H9 (cell line): ENCODE measurements at regions not wholly inside any gene's neighbourhood (a gene's known extent, or its start where the extent isn't known, plus 50 kb on each side); places are given as distances from the start of the nearest gene placed in this dataset.

Experiments used
- DNase-seq: peaks from one replicate; pipeline ENCODE4 v3.0.0-alpha.2; 2017
- H2AFZ ChIP-seq: one replicate; pipeline ENCODE4 v1.6.1; 2013; ENCODE audit warnings: mild to moderate bottlenecking, low read length, control low read depth, moderate library complexity
- H2AK5ac ChIP-seq: 2 replicates; pipeline ENCODE4 v1.6.1; 2013; ENCODE audit warnings: low read length, control low read depth, mixed read lengths; ENCODE audit not compliant: insufficient read length
- H2BK120ac ChIP-seq: one replicate; pipeline ENCODE4 v1.6.1; 2013; ENCODE audit warnings: low read depth, mild to moderate bottlenecking, low read length, control low read depth, inconsistent platforms; ENCODE audit not compliant: poor library complexity, severe bottlenecking
- H2BK12ac ChIP-seq: 2 replicates; pipeline ENCODE4 v1.6.1; 2013; ENCODE audit warnings: low read length, control low read depth, mixed read lengths, low read depth; ENCODE audit not compliant: insufficient read length
- H2BK15ac ChIP-seq: 2 replicates; pipeline ENCODE4 v1.6.1; 2013; ENCODE audit warnings: low read depth, low read length, control low read depth
- H2BK20ac ChIP-seq: one replicate; pipeline ENCODE4 v1.6.1; 2013; ENCODE audit warnings: low read depth, mild to moderate bottlenecking, low read length, control low read depth, inconsistent platforms; ENCODE audit not compliant: poor library complexity, severe bottlenecking
- H2BK5ac ChIP-seq: 2 replicates; pipeline ENCODE4 v1.6.1; 2013; ENCODE audit warnings: low read length, control low read depth, mixed read lengths; ENCODE audit not compliant: insufficient read length
- H3K14ac ChIP-seq: 2 replicates; pipeline ENCODE4 v1.6.1; 2013; ENCODE audit warnings: low read length, control low read depth; ENCODE audit not compliant: insufficient read depth
- H3K18ac ChIP-seq: 2 replicates; pipeline ENCODE4 v1.6.1; 2013; ENCODE audit warnings: low read depth, mild to moderate bottlenecking, mixed read lengths, low read length, control low read depth; ENCODE audit not compliant: insufficient read length
- H3K23ac ChIP-seq: 2 replicates; pipeline ENCODE4 v1.6.1; 2013; ENCODE audit warnings: low read length, control low read depth, mixed read lengths, low read depth; ENCODE audit not compliant: insufficient read length
- H3K23me2 ChIP-seq: 2 replicates; pipeline ENCODE4 v1.6.1; 2013; ENCODE audit warnings: low read depth, mild to moderate bottlenecking, mixed read lengths, low read length, control low read depth; ENCODE audit not compliant: insufficient read length, poor library complexity, severe bottlenecking
- H3K27ac ChIP-seq: 2 replicates; pipeline ENCODE4 v1.5.1; 2013; ENCODE audit warnings: low read length, control low read depth, mixed read lengths, low read depth; ENCODE audit not compliant: insufficient read length
- H3K27me3 ChIP-seq: 2 replicates; pipeline ENCODE4 v1.6.1; 2013; ENCODE audit warnings: low read length, control low read depth, inconsistent platforms; ENCODE audit not compliant: insufficient read depth
- H3K4ac ChIP-seq: 2 replicates; pipeline ENCODE4 v1.6.1; 2013; ENCODE audit warnings: low read depth, mild to moderate bottlenecking, control low read depth, inconsistent platforms, low read length, moderate library complexity
- H3K4me1 ChIP-seq: 2 replicates; pipeline ENCODE4 v1.6.1; 2013; ENCODE audit warnings: low read length, control low read depth, inconsistent platforms; ENCODE audit not compliant: insufficient read depth
- H3K4me2 ChIP-seq: 2 replicates; pipeline ENCODE4 v1.6.1; 2013; ENCODE audit warnings: low read length, control low read depth, mixed read lengths; ENCODE audit not compliant: insufficient read length, insufficient read depth
- H3K56ac ChIP-seq: 2 replicates; pipeline ENCODE4 v1.6.1; 2013; ENCODE audit warnings: low read depth, mild to moderate bottlenecking, mixed read lengths, low read length, control low read depth; ENCODE audit not compliant: insufficient read length
- H3K79me1 ChIP-seq: 2 replicates; pipeline ENCODE4 v1.6.1; 2013; ENCODE audit warnings: low read depth, mild to moderate bottlenecking, moderate library complexity, low read length, control low read depth, inconsistent platforms; ENCODE audit not compliant: insufficient read depth, poor library complexity, severe bottlenecking
- H3K79me2 ChIP-seq: 2 replicates; pipeline ENCODE4 v1.6.1; 2013; ENCODE audit warnings: low read length, control low read depth, inconsistent platforms; ENCODE audit not compliant: insufficient read depth
- H3K9ac ChIP-seq: 2 replicates; pipeline ENCODE4 v1.6.1; 2013; ENCODE audit warnings: low read length, control low read depth, mixed read lengths; ENCODE audit not compliant: insufficient read length; ENCODE audit errors: extremely low read depth
- H3K9me3 ChIP-seq: one replicate; pipeline ENCODE4 v1.6.1; 2013; ENCODE audit warnings: low read depth, low read length, inconsistent platforms; ENCODE audit not compliant: control insufficient read depth
- H3T11ph ChIP-seq: one replicate; pipeline ENCODE4 v1.6.1; 2013; ENCODE audit warnings: mild to moderate bottlenecking, low read length, control low read depth, inconsistent platforms
- H4K20me1 ChIP-seq: one replicate; pipeline ENCODE4 v1.6.1; 2013; ENCODE audit not compliant: control insufficient read depth, insufficient read length, insufficient read depth
- H4K5ac ChIP-seq: 2 replicates; pipeline ENCODE4 v1.6.1; 2013; ENCODE audit warnings: low read depth, mild to moderate bottlenecking, mixed read lengths, low read length, control low read depth; ENCODE audit not compliant: insufficient read length
- H4K8ac ChIP-seq: replicated peaks from 2 replicates; pipeline ENCODE4 v1.6.1; 2013; ENCODE audit warnings: low read length, control low read depth, mixed read lengths, low read depth; ENCODE audit not compliant: insufficient read length
- H4K91ac ChIP-seq: 2 replicates; pipeline ENCODE4 v1.6.1; 2013; ENCODE audit warnings: low read depth, mild to moderate bottlenecking, moderate library complexity, mixed read lengths, low read length, control low read depth; ENCODE audit not compliant: insufficient read length
- H3K27ac Mint-ChIP-seq, 3 experiments: 2 replicates in 2 of 3; 3 replicates in 1 of 3; pipeline ENCODE4 v1.8.0; 2020 to 2021; ENCODE audit warnings: mixed read lengths in 3 of 3, mild to moderate bottlenecking in 1 of 3, moderate library complexity in 1 of 3
- H3K27me3 Mint-ChIP-seq: 2 replicates; pipeline ENCODE4 v1.8.0; 2021; ENCODE audit warnings: low read depth, mild to moderate bottlenecking, moderate library complexity, mixed read lengths
- H3K36me3 Mint-ChIP-seq, 3 experiments: 2 replicates in 2 of 3; 3 replicates in 1 of 3; pipeline ENCODE4 v1.8.0; 2020 to 2021; ENCODE audit warnings: low read depth in 3 of 3, mixed read lengths in 3 of 3; ENCODE audit not compliant: insufficient read depth in 1 of 3
- H3K4me1 Mint-ChIP-seq, 2 experiments: 2 replicates each; pipeline ENCODE4 v1.8.0; 2020; ENCODE audit warnings: mixed read lengths in 2 of 2
- H3K4me3 Mint-ChIP-seq, 2 experiments: 2 replicates in 1 of 2; 3 replicates in 1 of 2; pipeline ENCODE4 v1.8.0; 2020 to 2021; ENCODE audit warnings: mild to moderate bottlenecking in 2 of 2, mixed read lengths in 2 of 2, moderate library complexity in 1 of 2
- H3K9me3 Mint-ChIP-seq, 2 experiments: 2 replicates in 1 of 2; 3 replicates in 1 of 2; pipeline ENCODE4 v1.8.0; 2020; ENCODE audit warnings: mild to moderate bottlenecking in 2 of 2, mixed read lengths in 2 of 2, moderate library complexity in 1 of 2
- WGBS: extraction: QIAGEN DNeasy Blood & Tissue Kit; methylation state at CpG from one replicate; pipeline ENCODE4 v1.1.7; 2013; ENCODE audit warnings: missing lambda C conversion rate, low lambda C conversion rate, mixed read lengths; ENCODE audit not compliant: insufficient read length; ENCODE audit errors: extremely low coverage; 5-methylcytosine and 5-hydroxymethylcytosine counted together
- TF ChIP-seq, protein P1 (sequence below): fragments of 200-600 bp; sonication (generic); conservative IDR thresholded peaks from 3 replicates; pipeline ENCODE4 v1.8.0; 2021; ENCODE audit warnings: antibody characterized with exemption, mild to moderate bottlenecking

- H3K27ac Mint-ChIP-seq = no peak overlapping the region
- Histone ChIP-seq H3K9me3 (no peaks in the 10 kb centered on the region), H3K4ac (no peak overlapping the region), H2BK12ac (no peak overlapping the region), H4K5ac (no peak overlapping the region), H3K27me3 (no peaks in the 10 kb centered on the region), H2BK20ac (no peak overlapping the region), H3K14ac (no peak overlapping the region), H4K91ac (no peak overlapping the region), H3K79me1 (no peaks in the 10 kb centered on the region), H3K23ac (no peak overlapping the region), H2AFZ (no peak overlapping the region), H3K9ac (no peak overlapping the region), H3K27ac (no peak overlapping the region), H2BK5ac (no peak overlapping the region), H3T11ph (no peak overlapping the region), H3K4me2 (no peak overlapping the region), H3K4me1 (no peaks in the 10 kb centered on the region), H3K56ac (no peak overlapping the region), H3K79me2 (no peaks in the 10 kb centered on the region), H2AK5ac (no peak overlapping the region), H2BK120ac (no peak overlapping the region), H2BK15ac (no peak overlapping the region), H3K23me2 (no peaks in the 10 kb centered on the region), H4K20me1 (no peaks in the 10 kb centered on the region), H4K8ac (no peak overlapping the region), H3K18ac (no peak overlapping the region)
- H3K4me1 Mint-ChIP-seq = no peaks in the 10 kb centered on the region
- no peaks in the 10 kb centered on the region; the same call in 1 of the 2 replicates for H3K27me3 Mint-ChIP-seq
- no peaks in the 10 kb centered on the region; a peak in 2 of 7 replicates for H3K36me3 Mint-ChIP-seq
- TF ChIP-seq, protein P1, sequence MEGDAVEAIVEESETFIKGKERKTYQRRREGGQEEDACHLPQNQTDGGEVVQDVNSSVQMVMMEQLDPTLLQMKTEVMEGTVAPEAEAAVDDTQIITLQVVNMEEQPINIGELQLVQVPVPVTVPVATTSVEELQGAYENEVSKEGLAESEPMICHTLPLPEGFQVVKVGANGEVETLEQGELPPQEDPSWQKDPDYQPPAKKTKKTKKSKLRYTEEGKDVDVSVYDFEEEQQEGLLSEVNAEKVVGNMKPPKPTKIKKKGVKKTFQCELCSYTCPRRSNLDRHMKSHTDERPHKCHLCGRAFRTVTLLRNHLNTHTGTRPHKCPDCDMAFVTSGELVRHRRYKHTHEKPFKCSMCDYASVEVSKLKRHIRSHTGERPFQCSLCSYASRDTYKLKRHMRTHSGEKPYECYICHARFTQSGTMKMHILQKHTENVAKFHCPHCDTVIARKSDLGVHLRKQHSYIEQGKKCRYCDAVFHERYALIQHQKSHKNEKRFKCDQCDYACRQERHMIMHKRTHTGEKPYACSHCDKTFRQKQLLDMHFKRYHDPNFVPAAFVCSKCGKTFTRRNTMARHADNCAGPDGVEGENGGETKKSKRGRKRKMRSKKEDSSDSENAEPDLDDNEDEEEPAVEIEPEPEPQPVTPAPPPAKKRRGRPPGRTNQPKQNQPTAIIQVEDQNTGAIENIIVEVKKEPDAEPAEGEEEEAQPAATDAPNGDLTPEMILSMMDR = no peak
- H3K4me3 Mint-ChIP-seq = no peak overlapping the region
- no CpG with 5 or more reads among the region's 1 CpG for WGBS
- peaks cover 0 to 9% of the 10 kb centered on the region in 2 experiments; a peak in 3 of 5 replicates for H3K9me3 Mint-ChIP-seq
- DNase-seq = no peak
Observed at GRCh38 chr11:109026891-109027489, 362.1 kb downstream of the DDX10 start.
